ENCODE measurements at regions not wholly inside any gene's neighbourhood (a gene's known extent, or its start where the extent isn't known, plus 50 kb on each side); places are given as distances from the start of the nearest gene placed in this dataset.

GRCh38 chr3:23752126-23752525 is 53.6 kb upstream of the UBE2E1 start:
- DNase-seq (ENCODE audit: extremely low spot score, unreplicated experiment): no peak
- TF ChIP-seq, protein P1, sequence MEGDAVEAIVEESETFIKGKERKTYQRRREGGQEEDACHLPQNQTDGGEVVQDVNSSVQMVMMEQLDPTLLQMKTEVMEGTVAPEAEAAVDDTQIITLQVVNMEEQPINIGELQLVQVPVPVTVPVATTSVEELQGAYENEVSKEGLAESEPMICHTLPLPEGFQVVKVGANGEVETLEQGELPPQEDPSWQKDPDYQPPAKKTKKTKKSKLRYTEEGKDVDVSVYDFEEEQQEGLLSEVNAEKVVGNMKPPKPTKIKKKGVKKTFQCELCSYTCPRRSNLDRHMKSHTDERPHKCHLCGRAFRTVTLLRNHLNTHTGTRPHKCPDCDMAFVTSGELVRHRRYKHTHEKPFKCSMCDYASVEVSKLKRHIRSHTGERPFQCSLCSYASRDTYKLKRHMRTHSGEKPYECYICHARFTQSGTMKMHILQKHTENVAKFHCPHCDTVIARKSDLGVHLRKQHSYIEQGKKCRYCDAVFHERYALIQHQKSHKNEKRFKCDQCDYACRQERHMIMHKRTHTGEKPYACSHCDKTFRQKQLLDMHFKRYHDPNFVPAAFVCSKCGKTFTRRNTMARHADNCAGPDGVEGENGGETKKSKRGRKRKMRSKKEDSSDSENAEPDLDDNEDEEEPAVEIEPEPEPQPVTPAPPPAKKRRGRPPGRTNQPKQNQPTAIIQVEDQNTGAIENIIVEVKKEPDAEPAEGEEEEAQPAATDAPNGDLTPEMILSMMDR (conservative IDR thresholded peaks at IDR 0.05): no peak
- Mint-ChIP-seq H3K27me3 (peaks cover 6% of the 10 kb centered on the region), H3K9me3 (no peaks in the 10 kb centered on the region), H3K27ac (no peak overlapping the region), H3K4me1 (ENCODE audit: unreplicated experiment) (peaks cover 41% of the 10 kb centered on the region), H3K4me3 (no peak overlapping the region), H3K36me3 (no peaks in the 10 kb centered on the region)

DNA sequence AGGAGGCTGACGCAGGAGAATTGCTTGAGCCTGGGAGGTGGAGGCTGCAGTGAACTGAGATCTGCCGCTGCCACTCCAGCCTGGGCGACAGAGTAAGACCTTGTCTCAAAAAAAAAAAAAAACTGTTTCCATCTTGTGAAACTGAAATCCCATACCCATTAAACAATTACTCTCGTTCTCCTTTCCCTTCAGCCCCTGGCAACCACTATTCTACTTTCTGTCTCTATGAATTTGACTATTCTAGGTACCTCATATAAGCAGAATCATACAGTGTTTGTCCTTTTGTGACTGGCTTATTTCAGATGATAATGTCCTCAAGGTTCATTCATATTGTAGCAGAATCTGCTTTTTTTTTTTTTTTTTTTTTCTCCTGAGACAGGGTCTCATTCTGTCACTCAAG is 51.5 kb upstream of the UBE2E1 start:
- Mint-ChIP-seq H3K4me3 (no peak overlapping the region), H3K4me1 (ENCODE audit: unreplicated experiment) (peaks cover 26% of the 10 kb centered on the region), H3K36me3 (no peaks in the 10 kb centered on the region), H3K27me3 (peaks cover 9% of the 10 kb centered on the region), H3K27ac (no peak overlapping the region), H3K9me3 (no peaks in the 10 kb centered on the region)
- TF ChIP-seq, protein P1 (conservative IDR thresholded peaks at IDR 0.05): no peak
- no peak for DNase-seq (ENCODE audit: extremely low spot score, unreplicated experiment)

Data from type B pancreatic cell (in vitro differentiated cells).